Lower leg skin (tissue), 4 donors: ENCODE measurements at regions not wholly inside any gene's neighbourhood (a gene's known extent, or its start where the extent isn't known, plus 50 kb on each side); places are given as distances from the start of the nearest gene placed in this dataset.

Source experiments
- DNase-seq, 2 donors: peaks; one replicate each; pipeline ENCODE4 v3.0.0-alpha.2; 2019; ENCODE audit warnings: low spot score in 2 of 2
- H3K4me3 ChIP-seq: fragments of 200-600 bp; sonication (generic); 2 replicates; pipeline ENCODE4 v1.5.1; 2017; ENCODE audit warnings: mild to moderate bottlenecking, low read depth; ENCODE audit not compliant: poor library complexity, severe bottlenecking
- CTCF ChIP-seq, 3 donors: fragments of 450-650 bp; IDR thresholded peaks; one replicate each; pipeline ENCODE4 v1.5.1; 2016; ENCODE audit warnings: antibody characterized with exemption in 3 of 3, mild to moderate bottlenecking in 3 of 3, moderate library complexity in 2 of 3
- POLR2A ChIP-seq, 2 donors: fragments of 450-650 bp; IDR thresholded peaks; one replicate each; pipeline ENCODE4 v1.6.1; 2016 to 2017; ENCODE audit warnings: antibody characterized with exemption in 2 of 2, mild to moderate bottlenecking in 1 of 2, moderate library complexity in 1 of 2
- WGBS, 2 donors: methylation state at CpG; one replicate each; pipeline ENCODE4 v1.1.5; 2018; 5-methylcytosine and 5-hydroxymethylcytosine counted together
- intact Hi-C: fragments of 100-400 bp; cut with DNase I; formaldehyde crosslinking; loops from one replicate; pipeline ENCODE4 v1.15.0; 2023; ENCODE audit warnings: low total_unique reads

- H3K4me3 ChIP-seq = no peak overlapping the region
- intact Hi-C loops = no loop called here
- no peak for DNase-seq
- 70 to 78% methylated on average over 4 of the region's 4 CpGs for whole genome bisulfite sequencing, 2 donors
- TF ChIP-seq POLR2A (IDR thresholded peaks at IDR 0.05) = no peak
- TF ChIP-seq CTCF (IDR thresholded peaks at IDR 0.05) = no peak
Observed at GRCh38 chr2:39511219-39511604, 74.1 kb upstream of the MAP4K3 start.

GRCh38 chr2:39511605-39512433 is 74.7 kb upstream of the MAP4K3 start:
- no peak for DNase-seq
- WGBS, 2 donors = 61 to 62% methylated on average over 3 of the region's 3 CpGs
- intact Hi-C loops = no loop called here
- H3K4me3 ChIP-seq = no peak overlapping the region
- no peak for TF ChIP-seq POLR2A (IDR thresholded peaks at IDR 0.05)
- TF ChIP-seq CTCF (IDR thresholded peaks at IDR 0.05) = no peak

- 73 to 79% methylated on average over 7 of the region's 7 CpGs for WGBS, 2 donors
- DNase-seq = no peak
- TF ChIP-seq CTCF (IDR thresholded peaks at IDR 0.05) (no peak), POLR2A (IDR thresholded peaks at IDR 0.05) (no peak)
- H3K4me3 ChIP-seq = no peak overlapping the region
- intact Hi-C loops = no loop called here
Observed at GRCh38 chr2:39512434-39512935, 75.4 kb upstream of the MAP4K3 start.

GRCh38 chr2:39512941-39513340 is 75.9 kb upstream of the MAP4K3 start:
- intact Hi-C loops = no loop called here
- H3K4me3 ChIP-seq = no peak overlapping the region
- no peak for TF ChIP-seq CTCF (IDR thresholded peaks at IDR 0.05)
- TF ChIP-seq POLR2A (IDR thresholded peaks at IDR 0.05) = no peak
- DNase-seq = no peak
- 91 to 92% methylated on average over 6 of the region's 6 CpGs for WGBS, 2 donors

GRCh38 chr2:39513641-39514094 is 76.6 kb upstream of the MAP4K3 start:
- WGBS, 2 donors = 17 to 28% methylated on average over 2 of the region's 2 CpGs
- TF ChIP-seq POLR2A (IDR thresholded peaks at IDR 0.05) = no peak
- no peak for TF ChIP-seq CTCF (IDR thresholded peaks at IDR 0.05)
- intact Hi-C loops = no loop called here
- DNase-seq = peak in 1 of 2 donors; percentile 58
- no peak overlapping the region for H3K4me3 ChIP-seq
